Omental fat pad (tissue), 3 donors: ENCODE measurements at regions not wholly inside any gene's neighbourhood (a gene's known extent, or its start where the extent isn't known, plus 50 kb on each side); places are given as distances from the start of the nearest gene placed in this dataset.
"Not testable (repeated sequence)": the region's sequence is repeated elsewhere in the genome, so short reads cannot be mapped to it uniquely, and the experiment has no call there.

Experiments
- ATAC-seq: fragments of 150-250 bp; one replicate; pipeline ENCODE4 v1.9.1; 2016; ENCODE audit warnings: mild to moderate bottlenecking, moderate library complexity; ENCODE audit not compliant: low FRiP score
- DNase-seq: peaks from one replicate; pipeline ENCODE4 v3.0.0-alpha.2; 2019; ENCODE audit warnings: low spot score
- CTCF ChIP-seq, 3 donors: fragments of 450-650 bp; IDR thresholded peaks; one replicate each; pipeline ENCODE4 v1.5.1; 2016 to 2017; ENCODE audit warnings: antibody characterized with exemption in 3 of 3, mild to moderate bottlenecking in 3 of 3, moderate library complexity in 2 of 3

GRCh38 chr18:22752014-22752413, 181.1 kb upstream of the RBBP8 start:
- no peak for DNase-seq
- TF ChIP-seq CTCF (IDR thresholded peaks at IDR 0.05), result no peak
- no peak for ATAC-seq

- DNase-seq (no peak), ATAC-seq (no peak)
- no peak for TF ChIP-seq CTCF (IDR thresholded peaks at IDR 0.05)
These were observed 179.8 kb upstream of the RBBP8 start for GRCh38 chr18:22753130-22753831.

GRCh38 chr18:22764005-22764404, 169.1 kb upstream of the RBBP8 start:
- not testable (repeated sequence) for ATAC-seq, DNase-seq

- no peak for TF ChIP-seq CTCF (IDR thresholded peaks at IDR 0.05)
- DNase-seq, result no peak
- no peak for ATAC-seq
These were observed 167.2 kb upstream of the RBBP8 start for GRCh38 chr18:22765896-22766295.

- no peak for TF ChIP-seq CTCF (IDR thresholded peaks at IDR 0.05)
- ATAC-seq (no peak), DNase-seq (no peak)
These were observed 165.5 kb upstream of the RBBP8 start for GRCh38 chr18:22767653-22768052.

- no peak for DNase-seq
- ATAC-seq, result no peak
- TF ChIP-seq CTCF (IDR thresholded peaks at IDR 0.05), result no peak
These were observed 159.2 kb upstream of the RBBP8 start for GRCh38 chr18:22773944-22774343.

GRCh38 chr18:22778996-22779395, 154.1 kb upstream of the RBBP8 start:
- ATAC-seq (no peak), DNase-seq (no peak)
- TF ChIP-seq CTCF (IDR thresholded peaks at IDR 0.05), result no peak
